ENCODE measurements at regions not wholly inside any gene's neighbourhood (a gene's known extent, or its start where the extent isn't known, plus 50 kb on each side); places are given as distances from the start of the nearest gene placed in this dataset.

DNA sequence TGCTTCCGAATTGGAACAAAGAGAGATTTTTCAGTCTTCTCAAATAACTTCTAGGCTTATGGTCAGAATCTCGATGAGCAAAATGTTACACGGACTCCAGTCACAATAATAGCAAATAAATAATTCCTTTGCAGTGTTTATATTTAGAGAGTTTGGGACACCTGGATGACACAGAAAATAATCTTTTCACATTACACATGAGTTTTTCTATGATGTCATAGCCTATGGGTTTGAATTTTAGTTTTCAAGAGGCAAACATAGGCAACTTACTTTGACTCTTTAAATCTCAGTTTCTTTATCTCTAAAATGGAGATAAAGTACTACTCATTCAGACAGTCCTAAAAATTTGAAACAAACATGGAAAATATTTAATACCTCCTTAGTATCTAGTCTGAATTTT, 372.0 kb downstream of the HAPSTR1 start:
- Mint-ChIP-seq H3K27ac (no peak overlapping the region), H3K4me1 (no peaks in the 10 kb centered on the region), H3K36me3 (no peaks in the 10 kb centered on the region), H3K9me3 (no peaks in the 10 kb centered on the region), H3K27me3 (no peaks in the 10 kb centered on the region), H3K4me3 (no peak overlapping the region)
- no peak for DNase-seq

DNA sequence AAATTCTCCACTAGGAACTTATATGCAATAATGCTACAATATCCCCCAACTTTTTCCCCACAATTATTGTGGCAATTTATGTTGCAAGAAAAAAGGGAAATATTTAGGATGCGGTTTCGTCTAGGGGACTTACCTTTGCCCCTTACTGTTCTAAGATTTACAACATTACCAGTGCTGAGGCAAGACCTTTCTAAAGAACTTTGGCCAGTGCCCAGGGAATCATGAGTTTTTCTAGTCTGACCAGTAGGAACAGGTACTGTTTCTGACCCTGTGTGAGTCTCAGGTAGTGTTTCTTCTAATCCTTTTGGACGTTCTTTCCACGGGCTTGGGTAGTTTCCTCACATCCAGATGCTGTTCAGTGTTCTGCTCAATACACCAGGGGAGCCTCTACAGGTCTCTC, 373.7 kb downstream of the HAPSTR1 start:
- no peaks in the 10 kb centered on the region for H3K4me1 Mint-ChIP-seq
- no peaks in the 10 kb centered on the region for H3K36me3 Mint-ChIP-seq
- H3K9me3 Mint-ChIP-seq, result no peaks in the 10 kb centered on the region
- no peaks in the 10 kb centered on the region for H3K27me3 Mint-ChIP-seq
- no peak overlapping the region for H3K27ac Mint-ChIP-seq
- no peak overlapping the region for H3K4me3 Mint-ChIP-seq
- DNase-seq, result no peak

DNA sequence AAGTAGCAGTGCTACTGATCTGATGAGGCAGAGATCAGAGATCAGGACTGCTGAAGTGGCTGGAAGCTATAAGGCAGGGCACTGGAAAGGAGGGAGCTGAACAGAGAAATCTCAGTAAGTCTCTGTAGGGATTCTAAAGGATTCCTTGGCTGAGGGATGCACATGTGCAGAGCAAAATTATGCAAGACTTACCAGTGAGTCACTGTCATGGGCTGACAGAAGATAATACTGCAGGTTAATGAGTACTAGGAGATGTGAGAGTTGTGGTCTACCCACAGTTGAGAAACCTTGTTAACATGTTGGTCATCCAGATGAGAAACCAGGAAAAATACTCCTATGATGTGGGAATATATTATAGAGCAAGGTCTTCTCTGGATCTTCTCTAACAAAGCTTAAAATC, 378.1 kb downstream of the HAPSTR1 start:
- H3K9me3 Mint-ChIP-seq, result no peaks in the 10 kb centered on the region
- H3K4me1 Mint-ChIP-seq, result no peaks in the 10 kb centered on the region
- no peaks in the 10 kb centered on the region for H3K36me3 Mint-ChIP-seq
- DNase-seq, result no peak
- no peak overlapping the region for H3K27ac Mint-ChIP-seq
- no peak overlapping the region for H3K4me3 Mint-ChIP-seq
- H3K27me3 Mint-ChIP-seq, result peaks cover 8% of the 10 kb centered on the region

DNA sequence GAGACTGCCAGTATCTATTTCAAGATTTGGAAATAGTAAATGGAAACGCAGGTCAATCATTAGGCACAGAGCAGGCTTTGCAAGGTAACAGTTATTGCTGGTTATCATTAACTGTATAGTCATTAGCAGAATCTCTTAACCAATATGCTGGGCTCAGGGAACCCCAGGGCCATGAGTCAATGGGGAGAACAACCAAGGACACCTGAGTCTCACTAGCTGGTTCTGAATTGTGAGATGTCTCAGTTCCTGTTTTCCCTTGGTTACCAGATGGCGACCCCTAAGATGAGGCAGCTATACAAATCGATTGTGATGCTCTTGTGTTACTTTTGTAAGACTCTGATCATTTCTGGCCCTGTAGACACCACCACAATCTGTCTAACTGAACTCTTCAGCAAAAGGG, 385.3 kb downstream of the HAPSTR1 start:
- no peak overlapping the region for H3K27ac Mint-ChIP-seq
- no peaks in the 10 kb centered on the region for H3K4me1 Mint-ChIP-seq
- no peak for DNase-seq
- H3K27me3 Mint-ChIP-seq, result peaks cover 6% of the 10 kb centered on the region
- H3K36me3 Mint-ChIP-seq, result no peaks in the 10 kb centered on the region
- H3K9me3 Mint-ChIP-seq, result peaks cover 2% of the 10 kb centered on the region
- no peak overlapping the region for H3K4me3 Mint-ChIP-seq

DNA sequence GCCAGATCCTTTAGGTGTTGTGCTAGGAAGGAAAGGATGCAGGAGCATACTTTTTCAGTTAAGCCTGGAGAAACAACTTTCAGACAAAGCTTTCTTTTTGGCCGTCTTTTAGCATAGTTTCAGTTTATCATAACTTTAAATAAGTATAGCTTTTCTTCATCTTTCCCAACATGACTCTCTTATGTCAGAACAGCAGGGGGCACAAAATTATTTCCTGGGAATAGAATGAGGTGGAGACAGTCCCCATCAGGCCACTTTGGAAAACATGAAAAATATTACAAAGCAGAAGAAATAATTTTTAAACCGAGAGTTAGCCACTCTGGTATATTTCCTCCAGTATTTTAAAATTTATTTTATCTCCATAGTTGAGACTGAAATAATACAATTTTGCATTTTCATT, 387.6 kb downstream of the HAPSTR1 start:
- DNase-seq, result no peak
- Mint-ChIP-seq H3K4me3 (no peak overlapping the region), H3K9me3 (peaks cover 2% of the 10 kb centered on the region), H3K4me1 (no peaks in the 10 kb centered on the region), H3K36me3 (no peaks in the 10 kb centered on the region), H3K27ac (no peak overlapping the region), H3K27me3 (peaks cover 4% of the 10 kb centered on the region)

DNA sequence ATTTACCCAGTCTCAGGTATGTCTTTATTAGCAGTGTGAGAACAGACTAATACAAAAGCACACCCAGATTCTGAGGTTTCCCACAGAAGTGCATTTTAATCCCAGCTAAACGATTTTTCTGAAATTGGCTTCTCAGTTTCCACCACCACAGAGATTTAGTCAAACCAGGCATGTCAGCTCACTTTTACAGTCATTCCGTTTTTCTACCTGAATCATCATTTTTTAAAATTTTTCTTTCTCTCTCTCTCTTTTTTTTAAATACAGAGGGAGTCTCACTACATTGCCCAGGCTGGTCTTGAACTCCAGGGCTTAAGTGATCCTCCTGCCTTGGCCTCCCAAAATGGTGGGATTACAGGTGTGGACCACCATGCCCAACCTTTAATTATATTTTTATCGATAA, 389.1 kb downstream of the HAPSTR1 start:
- H3K27me3 Mint-ChIP-seq, result no peaks in the 10 kb centered on the region
- DNase-seq, result no peak
- no peaks in the 10 kb centered on the region for H3K9me3 Mint-ChIP-seq
- no peaks in the 10 kb centered on the region for H3K4me1 Mint-ChIP-seq
- H3K27ac Mint-ChIP-seq, result no peak overlapping the region
- H3K36me3 Mint-ChIP-seq, result no peaks in the 10 kb centered on the region
- H3K4me3 Mint-ChIP-seq, result no peak overlapping the region

DNA sequence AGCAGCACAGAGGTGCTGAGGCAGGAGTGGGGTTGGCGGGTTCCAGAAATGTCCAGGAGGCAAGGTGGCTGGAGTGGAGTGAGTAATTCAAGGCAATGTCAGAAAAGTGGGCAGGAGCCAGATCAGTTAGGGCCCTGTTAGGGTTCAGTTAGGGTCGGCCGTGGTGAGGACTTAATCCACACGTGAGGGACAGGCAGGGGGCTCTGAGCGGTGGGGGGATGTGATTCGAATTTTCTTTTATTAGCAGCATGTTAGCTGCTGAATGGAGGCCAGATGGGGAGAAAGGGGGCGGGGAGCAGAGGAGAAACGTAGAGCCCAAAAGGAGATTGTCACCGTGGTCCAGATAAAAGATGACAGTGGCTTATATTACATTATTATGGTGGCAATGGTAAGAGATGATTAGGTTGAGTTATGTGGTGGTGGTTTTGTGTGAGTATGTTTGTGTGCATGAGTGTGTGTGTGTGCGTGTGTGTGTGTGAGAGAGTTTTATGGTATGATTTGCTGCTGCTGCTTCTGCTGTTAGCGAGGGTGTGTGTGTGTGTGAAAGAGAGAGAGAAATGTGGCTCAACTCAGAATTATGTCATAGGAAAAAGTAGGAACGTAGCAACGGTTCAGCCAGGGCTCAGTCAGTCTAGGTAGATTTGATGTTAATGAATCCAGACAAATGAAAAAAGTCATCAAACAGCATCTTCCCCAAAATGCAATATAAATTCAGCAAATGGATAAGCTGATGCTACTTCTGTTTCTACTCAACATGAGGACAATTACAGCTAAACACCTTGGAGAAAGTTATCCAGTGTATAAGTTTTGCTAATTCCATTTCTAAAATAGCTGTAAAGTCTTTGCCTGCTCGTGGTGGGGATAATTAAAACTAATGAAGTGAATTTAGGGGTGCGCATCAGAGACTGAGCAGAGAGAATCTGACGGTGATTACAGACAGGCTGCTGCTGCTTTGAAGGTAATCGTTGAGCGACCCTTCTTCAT, 390.6 kb downstream of the HAPSTR1 start:
- Mint-ChIP-seq H3K27me3 (no peaks in the 10 kb centered on the region), H3K27ac (no peak overlapping the region), H3K4me3 (no peak overlapping the region), H3K4me1 (no peaks in the 10 kb centered on the region), H3K36me3 (no peaks in the 10 kb centered on the region), H3K9me3 (no peaks in the 10 kb centered on the region)
- DNase-seq, result no peak

DNA sequence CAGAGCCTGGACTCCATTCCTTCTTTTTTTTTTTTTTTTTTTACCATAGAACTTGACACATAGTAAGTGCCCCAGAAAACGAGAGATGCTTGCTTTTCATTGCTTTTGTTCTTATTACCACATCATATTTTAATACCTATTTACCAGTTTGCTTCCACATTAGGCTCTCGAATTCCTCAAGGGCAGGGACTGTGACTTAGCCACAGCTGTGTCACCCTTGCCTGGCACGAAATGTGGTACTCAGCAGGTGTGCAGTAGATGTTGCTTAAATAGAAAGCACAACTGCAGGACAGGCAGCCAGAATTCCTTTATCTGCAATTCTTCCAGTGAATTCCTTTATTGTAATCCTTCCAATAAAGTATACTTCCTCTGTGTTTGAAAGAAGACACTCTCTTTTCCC, 393.0 kb downstream of the HAPSTR1 start:
- Mint-ChIP-seq H3K4me1 (no peaks in the 10 kb centered on the region), H3K4me3 (no peak overlapping the region), H3K36me3 (no peaks in the 10 kb centered on the region), H3K27ac (no peak overlapping the region), H3K9me3 (no peaks in the 10 kb centered on the region), H3K27me3 (no peaks in the 10 kb centered on the region)
- no peak for DNase-seq

DNA sequence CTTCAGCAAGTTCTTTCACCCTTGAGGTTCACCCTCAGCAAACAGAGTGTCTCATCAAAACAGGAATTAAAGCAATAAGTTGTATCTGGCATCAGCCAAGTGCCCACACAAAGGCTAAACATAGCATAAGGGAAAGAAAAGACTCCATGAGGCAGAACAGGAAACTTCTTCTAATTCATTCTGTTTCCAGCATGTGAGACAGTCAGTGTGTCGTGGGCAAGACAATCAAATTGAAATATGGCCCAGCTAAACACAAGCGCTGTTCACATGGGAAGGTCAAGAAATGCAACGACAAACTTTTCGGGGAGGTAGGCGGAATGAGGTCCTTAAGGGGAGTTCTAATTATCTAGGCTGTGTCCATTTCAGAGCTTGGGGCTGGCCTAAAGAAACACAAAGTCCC, 393.4 kb downstream of the HAPSTR1 start:
- no peak overlapping the region for H3K4me3 Mint-ChIP-seq
- no peak for DNase-seq
- H3K4me1 Mint-ChIP-seq, result no peaks in the 10 kb centered on the region
- H3K36me3 Mint-ChIP-seq, result no peaks in the 10 kb centered on the region
- no peaks in the 10 kb centered on the region for H3K9me3 Mint-ChIP-seq
- H3K27ac Mint-ChIP-seq, result no peak overlapping the region
- H3K27me3 Mint-ChIP-seq, result no peaks in the 10 kb centered on the region

DNA sequence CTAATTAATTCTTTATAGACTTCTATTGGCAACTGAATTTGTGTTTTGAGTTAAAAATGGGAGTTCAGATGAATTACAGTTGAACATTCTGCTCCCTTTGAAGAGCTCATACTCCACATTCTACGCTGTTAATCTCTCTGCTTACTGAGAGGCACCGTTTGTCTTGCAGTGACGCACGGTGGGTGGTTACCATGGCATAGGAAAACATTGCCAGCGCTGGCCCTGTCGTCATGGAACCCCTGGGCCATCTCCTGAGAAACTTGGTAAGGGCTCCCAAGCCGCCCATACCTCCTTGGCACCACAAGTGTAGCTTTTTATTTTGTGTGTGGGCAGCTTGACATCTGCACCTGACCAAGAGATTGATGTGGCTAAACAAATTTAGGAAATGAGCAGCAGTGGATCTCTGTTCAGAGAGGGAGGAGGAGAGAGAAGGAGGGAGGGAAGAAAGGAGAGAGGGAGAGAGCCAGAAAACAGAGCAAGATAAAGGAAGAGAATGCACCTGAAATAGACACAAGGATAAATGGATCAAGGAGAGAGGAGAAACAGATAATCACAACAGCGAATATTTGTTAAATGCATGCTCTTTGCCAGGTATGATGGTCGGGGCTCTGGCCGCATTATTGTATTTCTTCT, 398.5 kb downstream of the HAPSTR1 start:
- no peaks in the 10 kb centered on the region for H3K27me3 Mint-ChIP-seq
- H3K4me3 Mint-ChIP-seq, result no peak overlapping the region
- peaks cover 6% of the 10 kb centered on the region for H3K9me3 Mint-ChIP-seq
- no peaks in the 10 kb centered on the region for H3K36me3 Mint-ChIP-seq
- H3K4me1 Mint-ChIP-seq, result no peaks in the 10 kb centered on the region
- DNase-seq, result no peak
- no peak overlapping the region for H3K27ac Mint-ChIP-seq

DNA sequence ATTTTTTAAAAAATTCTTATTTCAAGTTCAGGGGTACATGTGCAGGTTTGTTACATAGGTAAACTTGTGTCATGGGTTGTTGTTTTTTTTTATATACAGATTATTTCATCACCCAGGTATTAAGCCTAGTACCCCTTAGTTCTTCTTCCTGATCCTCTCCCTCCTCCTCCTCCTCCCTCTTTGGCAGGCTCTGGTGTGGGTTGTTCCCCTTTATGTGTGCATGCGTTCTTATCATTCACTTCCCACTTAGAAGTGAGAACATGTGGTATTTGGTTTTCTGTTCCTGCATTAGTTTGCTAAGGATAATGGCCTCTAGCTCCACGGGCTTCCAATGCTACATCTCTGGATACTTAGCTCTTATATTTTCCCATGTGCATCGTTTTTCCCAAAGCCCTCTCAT, 404.4 kb downstream of the HAPSTR1 start:
- peaks cover 6% of the 10 kb centered on the region for H3K9me3 Mint-ChIP-seq
- DNase-seq, result no peak
- no peaks in the 10 kb centered on the region for H3K36me3 Mint-ChIP-seq
- no peaks in the 10 kb centered on the region for H3K4me1 Mint-ChIP-seq
- H3K27me3 Mint-ChIP-seq, result peaks cover 3% of the 10 kb centered on the region
- H3K27ac Mint-ChIP-seq, result no peak overlapping the region
- H3K4me3 Mint-ChIP-seq, result no peak overlapping the region

DNA sequence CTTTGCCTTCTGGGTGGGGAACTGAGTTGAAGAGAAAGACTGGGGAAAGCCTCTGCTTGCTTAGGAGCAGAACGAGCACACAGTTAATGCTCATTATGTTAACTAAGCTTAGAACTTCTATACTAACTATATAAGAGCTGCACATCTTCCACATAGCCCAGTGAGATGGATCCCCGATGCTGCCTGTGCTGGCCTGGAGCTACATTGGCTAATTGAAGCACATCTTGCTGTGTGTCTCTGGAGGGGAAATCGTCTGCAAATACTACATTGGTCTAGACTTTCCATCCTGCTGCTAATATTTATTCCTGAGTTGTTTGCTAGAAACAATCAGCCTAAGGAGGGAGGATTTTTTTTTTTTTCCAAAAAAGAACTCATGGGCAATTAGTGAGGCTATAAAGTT, 406.3 kb downstream of the HAPSTR1 start:
- DNase-seq, result no peak
- Mint-ChIP-seq H3K4me1 (no peaks in the 10 kb centered on the region), H3K4me3 (no peak overlapping the region), H3K9me3 (peaks cover 4% of the 10 kb centered on the region), H3K27me3 (peaks cover 3% of the 10 kb centered on the region), H3K27ac (no peak overlapping the region), H3K36me3 (no peaks in the 10 kb centered on the region)

DNA sequence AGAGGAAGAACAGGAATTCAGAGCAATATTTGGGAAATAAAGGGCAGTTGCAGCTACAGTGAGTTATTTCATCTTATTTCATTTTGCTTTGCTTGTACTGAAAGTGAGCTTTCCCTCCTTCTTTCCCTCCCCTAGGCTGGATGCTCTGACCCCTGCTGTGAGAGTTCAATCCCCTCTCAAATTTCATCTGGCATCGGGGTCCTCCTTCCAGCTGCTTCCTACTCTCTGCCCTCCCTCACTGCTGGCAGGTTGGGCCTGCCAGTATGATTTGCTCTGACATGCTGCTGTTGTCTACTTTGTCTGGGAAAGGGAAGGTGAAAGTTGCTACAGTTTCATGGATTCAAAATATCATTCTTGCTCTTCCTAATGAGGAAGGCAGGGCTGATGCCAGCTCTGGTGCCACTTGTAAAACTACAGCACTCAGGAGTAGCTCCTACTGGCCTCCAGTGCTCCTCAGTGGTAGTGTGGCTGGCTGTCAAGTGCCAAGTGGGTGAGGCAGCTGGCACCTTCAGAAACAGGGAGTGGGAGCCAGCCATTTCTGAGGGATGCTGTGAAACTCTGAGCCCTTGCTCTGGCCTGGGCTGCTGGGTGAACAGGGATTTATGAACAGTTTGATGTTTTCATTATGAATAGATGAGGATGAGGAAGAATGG, 408.6 kb downstream of the HAPSTR1 start:
- H3K27me3 Mint-ChIP-seq, result peaks cover 7% of the 10 kb centered on the region
- no peaks in the 10 kb centered on the region for H3K4me1 Mint-ChIP-seq
- no peaks in the 10 kb centered on the region for H3K36me3 Mint-ChIP-seq
- DNase-seq, result no peak
- H3K27ac Mint-ChIP-seq, result no peak overlapping the region
- H3K4me3 Mint-ChIP-seq, result no peak overlapping the region
- peaks cover 2% of the 10 kb centered on the region for H3K9me3 Mint-ChIP-seq

DNA sequence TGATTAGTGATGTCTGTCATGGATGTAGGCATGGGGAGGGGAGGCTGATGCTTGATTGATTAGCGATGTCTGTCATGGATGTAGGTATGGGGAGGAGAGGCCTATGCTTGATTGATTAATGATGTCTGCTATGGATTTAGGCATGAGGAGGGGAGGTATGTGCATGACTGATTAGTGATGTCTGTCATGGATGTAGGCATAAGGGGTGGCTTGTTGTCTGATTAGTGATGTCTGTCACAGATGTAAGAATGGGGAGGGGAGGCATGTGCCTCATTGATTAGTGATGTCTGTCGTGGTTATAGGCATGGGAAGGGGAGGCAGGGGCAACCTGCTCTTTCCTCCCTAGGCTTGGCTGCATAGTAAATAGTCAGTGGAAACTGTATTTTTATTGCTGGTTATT, 409.4 kb downstream of the HAPSTR1 start:
- Mint-ChIP-seq H3K9me3 (peaks cover 2% of the 10 kb centered on the region), H3K4me1 (no peaks in the 10 kb centered on the region), H3K4me3 (no peak overlapping the region), H3K27me3 (peaks cover 6% of the 10 kb centered on the region), H3K36me3 (no peaks in the 10 kb centered on the region), H3K27ac (no peak overlapping the region)
- no peak for DNase-seq

DNA sequence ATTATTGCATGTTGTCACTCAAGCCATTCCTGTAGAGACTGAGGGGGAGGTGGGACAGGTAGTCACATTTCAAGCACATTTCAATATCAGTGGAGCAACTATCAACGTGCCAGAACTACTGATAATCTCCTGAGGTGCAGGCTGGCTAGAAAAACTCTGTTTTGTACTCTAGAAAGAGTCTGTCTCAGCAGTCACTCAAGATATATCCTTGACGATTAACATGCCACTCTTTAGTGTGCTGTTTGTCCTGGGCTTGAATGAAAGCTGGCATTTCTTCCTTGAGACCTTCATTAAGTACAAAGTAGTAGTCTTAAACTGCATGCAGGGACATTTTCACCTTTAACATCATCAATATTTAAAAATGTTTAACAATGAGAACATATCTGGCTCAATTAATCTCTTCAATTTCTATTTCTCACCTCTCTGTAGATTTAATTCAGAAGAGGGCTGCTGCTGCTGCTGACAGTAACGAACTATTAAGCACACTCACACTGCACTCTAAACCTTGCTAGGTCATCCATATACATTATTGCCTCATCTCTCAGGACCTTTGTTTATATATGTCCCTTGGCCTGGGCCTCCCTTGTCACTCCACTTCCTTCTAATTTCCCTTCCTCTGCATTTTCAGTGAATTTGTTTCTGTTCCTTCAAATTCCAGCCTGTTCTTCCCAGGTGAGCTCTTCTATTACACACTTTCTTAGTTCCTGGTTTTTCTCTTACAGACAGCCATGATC, 412.0 kb downstream of the HAPSTR1 start:
- Mint-ChIP-seq H3K4me1 (no peaks in the 10 kb centered on the region), H3K36me3 (no peaks in the 10 kb centered on the region), H3K9me3 (peaks cover 2% of the 10 kb centered on the region), H3K27ac (no peak overlapping the region), H3K27me3 (peaks cover 4% of the 10 kb centered on the region), H3K4me3 (no peak overlapping the region)
- DNase-seq, result no peak
